ENCODE measurements at regions not wholly inside any gene's neighbourhood (a gene's known extent, or its start where the extent isn't known, plus 50 kb on each side); places are given as distances from the start of the nearest gene placed in this dataset.

DNA sequence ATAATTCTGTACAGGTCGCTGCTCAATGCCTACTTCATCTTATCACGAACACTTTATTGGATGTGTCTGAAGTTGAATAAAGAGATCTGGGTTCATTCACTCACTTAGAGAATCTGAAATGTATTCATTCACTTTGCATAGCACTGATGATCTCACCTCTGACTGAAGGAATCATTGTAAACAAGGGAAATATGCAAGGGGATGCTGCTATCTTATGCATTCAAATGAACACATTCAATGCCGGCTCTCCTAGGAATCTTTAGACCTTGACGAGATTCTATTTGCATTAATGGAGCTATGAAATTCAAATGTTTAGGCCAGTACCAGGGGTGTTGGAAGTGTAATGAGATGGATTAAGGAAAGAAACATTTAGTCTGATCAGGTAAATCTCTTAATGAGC lies 200.6 kb upstream of the COBL start:
- POLR2A ChIA-PET (ENCODE audit: unreplicated experiment) = no interaction called here
- WGBS, 2 experiments (ENCODE audit: extremely low coverage in 2 of 2, insufficient read length in 1 of 2) = no CpG with 5 or more reads among the region's 4 CpGs

More for the DNA sequence above, 200.6 kb upstream of the COBL start:
- BruUV-seq (replicated peaks) = no TSS peak
- in situ Hi-C loops (cut with MboI; ENCODE audit: low sequenced_read_pairs) = no loop called here
- no peaks in the 10 kb centered on the region for H3K79me1 ChIP-seq (ENCODE audit: low read depth in 1 of 2, low read length in 2 of 2)
- H3K27ac ChIP-seq (ENCODE audit: insufficient read depth, low read length) = no peak overlapping the region
- H3K4me3 ChIP-seq (ENCODE audit: insufficient read depth, low read depth, low read length) = no peak overlapping the region
- H3K4ac ChIP-seq (ENCODE audit: low read depth, low read length) = no peak overlapping the region
- H3K9ac ChIP-seq (ENCODE audit: low read depth, low read length) = no peak overlapping the region
- H3K9me3 ChIP-seq (ENCODE audit: control insufficient read depth, insufficient read depth, low read length) = peaks cover 22% of the 10 kb centered on the region
- H3K4me1 ChIP-seq (ENCODE audit: control insufficient read depth, insufficient read depth, low read length) = no peaks in the 10 kb centered on the region
- TF ChIP-seq RFX5 (IDR thresholded peaks at IDR 0.05; ENCODE audit: low read depth, low read length) = no peak
- no peak for TF ChIP-seq MAZ (IDR thresholded peaks at IDR 0.05; ENCODE audit: borderline replicate concordance, low read depth, low read length)
- TF ChIP-seq, protein P1, sequence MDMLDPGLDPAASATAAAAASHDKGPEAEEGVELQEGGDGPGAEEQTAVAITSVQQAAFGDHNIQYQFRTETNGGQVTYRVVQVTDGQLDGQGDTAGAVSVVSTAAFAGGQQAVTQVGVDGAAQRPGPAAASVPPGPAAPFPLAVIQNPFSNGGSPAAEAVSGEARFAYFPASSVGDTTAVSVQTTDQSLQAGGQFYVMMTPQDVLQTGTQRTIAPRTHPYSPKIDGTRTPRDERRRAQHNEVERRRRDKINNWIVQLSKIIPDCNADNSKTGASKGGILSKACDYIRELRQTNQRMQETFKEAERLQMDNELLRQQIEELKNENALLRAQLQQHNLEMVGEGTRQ (IDR thresholded peaks at IDR 0.05; ENCODE audit: low read depth, low read length) = no peak
- no peak for TF ChIP-seq CHD1 (IDR thresholded peaks at IDR 0.05; ENCODE audit: low read depth, low read length)
- TF ChIP-seq CEBPB (IDR thresholded peaks at IDR 0.05; ENCODE audit: low read depth, low read length) = no peak
- TF ChIP-seq FOS (IDR thresholded peaks at IDR 0.05; ENCODE audit: low read depth, low read length) = no peak
- TF ChIP-seq POLR2A (IDR thresholded peaks at IDR 0.05; ENCODE audit: low read depth, low read length) = no peak
- TF ChIP-seq, protein P2, sequence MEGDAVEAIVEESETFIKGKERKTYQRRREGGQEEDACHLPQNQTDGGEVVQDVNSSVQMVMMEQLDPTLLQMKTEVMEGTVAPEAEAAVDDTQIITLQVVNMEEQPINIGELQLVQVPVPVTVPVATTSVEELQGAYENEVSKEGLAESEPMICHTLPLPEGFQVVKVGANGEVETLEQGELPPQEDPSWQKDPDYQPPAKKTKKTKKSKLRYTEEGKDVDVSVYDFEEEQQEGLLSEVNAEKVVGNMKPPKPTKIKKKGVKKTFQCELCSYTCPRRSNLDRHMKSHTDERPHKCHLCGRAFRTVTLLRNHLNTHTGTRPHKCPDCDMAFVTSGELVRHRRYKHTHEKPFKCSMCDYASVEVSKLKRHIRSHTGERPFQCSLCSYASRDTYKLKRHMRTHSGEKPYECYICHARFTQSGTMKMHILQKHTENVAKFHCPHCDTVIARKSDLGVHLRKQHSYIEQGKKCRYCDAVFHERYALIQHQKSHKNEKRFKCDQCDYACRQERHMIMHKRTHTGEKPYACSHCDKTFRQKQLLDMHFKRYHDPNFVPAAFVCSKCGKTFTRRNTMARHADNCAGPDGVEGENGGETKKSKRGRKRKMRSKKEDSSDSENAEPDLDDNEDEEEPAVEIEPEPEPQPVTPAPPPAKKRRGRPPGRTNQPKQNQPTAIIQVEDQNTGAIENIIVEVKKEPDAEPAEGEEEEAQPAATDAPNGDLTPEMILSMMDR (conservative IDR thresholded peaks at IDR 0.05; ENCODE audit: low read depth, low read length) = no peak
- TF ChIP-seq RAD21 (IDR thresholded peaks at IDR 0.05; ENCODE audit: low read length) = no peak
- TF ChIP-seq, protein P3, sequence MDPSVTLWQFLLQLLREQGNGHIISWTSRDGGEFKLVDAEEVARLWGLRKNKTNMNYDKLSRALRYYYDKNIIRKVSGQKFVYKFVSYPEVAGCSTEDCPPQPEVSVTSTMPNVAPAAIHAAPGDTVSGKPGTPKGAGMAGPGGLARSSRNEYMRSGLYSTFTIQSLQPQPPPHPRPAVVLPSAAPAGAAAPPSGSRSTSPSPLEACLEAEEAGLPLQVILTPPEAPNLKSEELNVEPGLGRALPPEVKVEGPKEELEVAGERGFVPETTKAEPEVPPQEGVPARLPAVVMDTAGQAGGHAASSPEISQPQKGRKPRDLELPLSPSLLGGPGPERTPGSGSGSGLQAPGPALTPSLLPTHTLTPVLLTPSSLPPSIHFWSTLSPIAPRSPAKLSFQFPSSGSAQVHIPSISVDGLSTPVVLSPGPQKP (IDR thresholded peaks at IDR 0.05; ENCODE audit: borderline replicate concordance, low read depth, low read length) = no peak
- no peak for TF ChIP-seq RCOR1 (IDR thresholded peaks at IDR 0.05; ENCODE audit: insufficient replicate concordance, low read length)
- no peak for TF ChIP-seq MXI1 (IDR thresholded peaks at IDR 0.05; ENCODE audit: borderline replicate concordance, low read depth, low read length)
- no peak for TF ChIP-seq NFE2L2 (IDR thresholded peaks at IDR 0.05; ENCODE audit: low read depth, low read length)
- no peak for TF ChIP-seq BHLHE40 (IDR thresholded peaks at IDR 0.05; ENCODE audit: low read depth, low read length)
- TF ChIP-seq SMC3 (IDR thresholded peaks at IDR 0.05; ENCODE audit: low read depth, low read length) = no peak
- no peak for TF ChIP-seq MAFK (IDR thresholded peaks at IDR 0.05; ENCODE audit: low read depth, low read length)
- H2AK5ac ChIP-seq (ENCODE audit: low read depth, low read length) = no peak overlapping the region
- H2AFZ ChIP-seq (replicated peaks; ENCODE audit: low read length, poor library complexity) = no peak overlapping the region
- no peak overlapping the region for H4K5ac ChIP-seq (ENCODE audit: low read depth, low read length)
- H3K56ac ChIP-seq (ENCODE audit: extremely low read depth, insufficient read depth, low read length) = no peak overlapping the region
- H3K4me2 ChIP-seq (ENCODE audit: low read depth, low read length) = no peak overlapping the region
- dilution Hi-C loops (cut with HindIII; ENCODE audit: low sequenced_read_pairs, unreplicated experiment) = no loop called here
- no peaks in the 10 kb centered on the region for H3K27me3 ChIP-seq (ENCODE audit: control insufficient read depth, insufficient read depth, low read length)
- DNase-seq (no peak), ATAC-seq (ENCODE audit: low read depth) (no peak)
- no peak overlapping the region for H3K14ac ChIP-seq (replicated peaks; ENCODE audit: low read depth, low read length)
- no peaks in the 10 kb centered on the region for H4K20me1 ChIP-seq (ENCODE audit: insufficient read depth, low read length)
- no peak overlapping the region for H3K18ac ChIP-seq (ENCODE audit: low read depth, low read length)
- no peak overlapping the region for H2BK20ac ChIP-seq (ENCODE audit: low read depth, low read length)
- H3K23ac ChIP-seq (ENCODE audit: low read depth, low read length) = no peak overlapping the region
- no peak overlapping the region for H2BK120ac ChIP-seq (ENCODE audit: low read depth, low read length)
- intact Hi-C loops (cut with micrococcal nuclease) = no loop called here
- H2AK9ac ChIP-seq (replicated peaks; ENCODE audit: low read depth, low read length, poor library complexity) = no peak overlapping the region
- CTCF ChIA-PET = no interaction called here
- H3K36me3 ChIP-seq (ENCODE audit: control insufficient read depth, insufficient read depth, low read length) = no peaks in the 10 kb centered on the region
- no peak overlapping the region for H4K8ac ChIP-seq (ENCODE audit: low read depth in 2 of 2, low read length in 2 of 2)
- H3K9me1 ChIP-seq (ENCODE audit: insufficient read depth, low read length) = no peaks in the 10 kb centered on the region
- no peak overlapping the region for H2BK5ac ChIP-seq (ENCODE audit: low read depth, low read length, poor library complexity, severe bottlenecking)
- H2BK15ac ChIP-seq (ENCODE audit: low read depth, low read length) = no peak overlapping the region
- no peak overlapping the region for H4K91ac ChIP-seq (ENCODE audit: insufficient read depth, low read depth, low read length)
